NB4 (cell line): ENCODE measurements at regions not wholly inside any gene's neighbourhood (a gene's known extent, or its start where the extent isn't known, plus 50 kb on each side); places are given as distances from the start of the nearest gene placed in this dataset.

Experiments used
- MYC ChIP-seq: IDR thresholded peaks from 2 replicates; pipeline ENCODE4 v1.6.1; 2011; ENCODE audit warnings: low read depth, low read length
- POLR2A ChIP-seq: IDR thresholded peaks from 2 replicates; pipeline ENCODE4 v1.6.1; 2011; ENCODE audit warnings: mild to moderate bottlenecking; ENCODE audit not compliant: insufficient read length; ENCODE audit errors: extremely low read depth
- TF ChIP-seq, protein P1 (sequence below): IDR thresholded peaks from one replicate; pipeline ENCODE4 v1.5.1; 2012; ENCODE audit warnings: low read depth, low read length

DNA sequence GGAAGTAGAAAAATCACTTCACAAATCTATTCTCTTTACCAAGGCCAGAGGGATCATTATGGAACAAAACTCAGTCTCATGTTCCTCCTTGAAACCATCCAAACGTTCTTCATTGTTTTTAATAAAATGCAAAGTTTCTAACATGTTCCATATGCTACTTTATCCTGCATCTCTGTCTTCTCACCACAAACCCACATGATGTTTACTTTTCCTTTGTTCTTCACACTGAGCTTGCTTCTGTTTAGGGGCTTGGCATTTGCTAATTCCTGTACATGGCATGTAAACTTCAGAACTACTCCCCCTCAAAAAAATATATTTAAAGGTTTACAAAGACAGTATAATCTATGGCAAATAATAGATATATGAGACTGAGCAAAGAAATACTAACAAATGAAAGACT, 651.4 kb downstream of the OTOL1 start:
- TF ChIP-seq POLR2A: no peak
- TF ChIP-seq, protein P1, sequence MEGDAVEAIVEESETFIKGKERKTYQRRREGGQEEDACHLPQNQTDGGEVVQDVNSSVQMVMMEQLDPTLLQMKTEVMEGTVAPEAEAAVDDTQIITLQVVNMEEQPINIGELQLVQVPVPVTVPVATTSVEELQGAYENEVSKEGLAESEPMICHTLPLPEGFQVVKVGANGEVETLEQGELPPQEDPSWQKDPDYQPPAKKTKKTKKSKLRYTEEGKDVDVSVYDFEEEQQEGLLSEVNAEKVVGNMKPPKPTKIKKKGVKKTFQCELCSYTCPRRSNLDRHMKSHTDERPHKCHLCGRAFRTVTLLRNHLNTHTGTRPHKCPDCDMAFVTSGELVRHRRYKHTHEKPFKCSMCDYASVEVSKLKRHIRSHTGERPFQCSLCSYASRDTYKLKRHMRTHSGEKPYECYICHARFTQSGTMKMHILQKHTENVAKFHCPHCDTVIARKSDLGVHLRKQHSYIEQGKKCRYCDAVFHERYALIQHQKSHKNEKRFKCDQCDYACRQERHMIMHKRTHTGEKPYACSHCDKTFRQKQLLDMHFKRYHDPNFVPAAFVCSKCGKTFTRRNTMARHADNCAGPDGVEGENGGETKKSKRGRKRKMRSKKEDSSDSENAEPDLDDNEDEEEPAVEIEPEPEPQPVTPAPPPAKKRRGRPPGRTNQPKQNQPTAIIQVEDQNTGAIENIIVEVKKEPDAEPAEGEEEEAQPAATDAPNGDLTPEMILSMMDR: no peak
- no peak for TF ChIP-seq MYC
